ENCODE measurements at regions not wholly inside any gene's neighbourhood (a gene's known extent, or its start where the extent isn't known, plus 50 kb on each side); places are given as distances from the start of the nearest gene placed in this dataset.

DNA sequence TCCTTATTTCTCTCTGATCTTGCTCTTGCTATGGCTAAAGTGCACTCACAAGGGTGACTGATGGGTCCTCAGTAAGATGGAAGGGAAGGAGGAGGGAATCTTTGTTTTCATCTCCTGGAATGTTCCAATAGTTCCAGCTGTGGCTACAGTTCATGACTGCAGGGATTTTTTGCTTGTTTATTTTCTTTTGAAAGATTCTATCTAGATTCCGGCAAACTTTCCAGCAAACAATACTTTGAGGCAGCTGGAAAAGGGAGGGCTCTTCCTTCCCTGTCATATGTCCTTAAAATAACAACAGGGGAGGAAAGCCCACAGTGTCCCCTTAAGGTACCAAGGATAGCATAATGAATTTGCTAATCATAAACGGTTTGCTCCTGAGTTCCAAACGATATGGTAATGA is 111.3 kb upstream of the SLC14A2 start:
- TF ChIP-seq POLR2A (IDR thresholded peaks at IDR 0.05) (no peak), EP300 (IDR thresholded peaks at IDR 0.05) (no peak), POLR2AphosphoS5 (IDR thresholded peaks at IDR 0.05) (no peak)
- TF ChIP-seq, protein P1, sequence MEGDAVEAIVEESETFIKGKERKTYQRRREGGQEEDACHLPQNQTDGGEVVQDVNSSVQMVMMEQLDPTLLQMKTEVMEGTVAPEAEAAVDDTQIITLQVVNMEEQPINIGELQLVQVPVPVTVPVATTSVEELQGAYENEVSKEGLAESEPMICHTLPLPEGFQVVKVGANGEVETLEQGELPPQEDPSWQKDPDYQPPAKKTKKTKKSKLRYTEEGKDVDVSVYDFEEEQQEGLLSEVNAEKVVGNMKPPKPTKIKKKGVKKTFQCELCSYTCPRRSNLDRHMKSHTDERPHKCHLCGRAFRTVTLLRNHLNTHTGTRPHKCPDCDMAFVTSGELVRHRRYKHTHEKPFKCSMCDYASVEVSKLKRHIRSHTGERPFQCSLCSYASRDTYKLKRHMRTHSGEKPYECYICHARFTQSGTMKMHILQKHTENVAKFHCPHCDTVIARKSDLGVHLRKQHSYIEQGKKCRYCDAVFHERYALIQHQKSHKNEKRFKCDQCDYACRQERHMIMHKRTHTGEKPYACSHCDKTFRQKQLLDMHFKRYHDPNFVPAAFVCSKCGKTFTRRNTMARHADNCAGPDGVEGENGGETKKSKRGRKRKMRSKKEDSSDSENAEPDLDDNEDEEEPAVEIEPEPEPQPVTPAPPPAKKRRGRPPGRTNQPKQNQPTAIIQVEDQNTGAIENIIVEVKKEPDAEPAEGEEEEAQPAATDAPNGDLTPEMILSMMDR (IDR thresholded peaks at IDR 0.05) = no peak

Measured in stomach (tissue), 4 donors.